GM08714 (cell line): ENCODE measurements at regions not wholly inside any gene's neighbourhood (a gene's known extent, or its start where the extent isn't known, plus 50 kb on each side); places are given as distances from the start of the nearest gene placed in this dataset.

Experiments used
- H3K4me3 ChIP-seq: fragments of 200-500 bp; sonication (Bioruptor generic); 2 replicates; pipeline ENCODE4 v1.5.1; 2014; ENCODE audit warnings: mild to moderate bottlenecking, low read length, inconsistent platforms
- ZNF274 ChIP-seq: IDR thresholded peaks from 2 replicates; pipeline ENCODE4 v1.6.1; 2012; ENCODE audit warnings: mild to moderate bottlenecking, low read depth, low read length

- TF ChIP-seq ZNF274 = no peak
- H3K4me3 ChIP-seq = no peak overlapping the region
Observed at GRCh38 chr21:27700974-27701614, 734.2 kb upstream of the ADAMTS5 start.

DNA sequence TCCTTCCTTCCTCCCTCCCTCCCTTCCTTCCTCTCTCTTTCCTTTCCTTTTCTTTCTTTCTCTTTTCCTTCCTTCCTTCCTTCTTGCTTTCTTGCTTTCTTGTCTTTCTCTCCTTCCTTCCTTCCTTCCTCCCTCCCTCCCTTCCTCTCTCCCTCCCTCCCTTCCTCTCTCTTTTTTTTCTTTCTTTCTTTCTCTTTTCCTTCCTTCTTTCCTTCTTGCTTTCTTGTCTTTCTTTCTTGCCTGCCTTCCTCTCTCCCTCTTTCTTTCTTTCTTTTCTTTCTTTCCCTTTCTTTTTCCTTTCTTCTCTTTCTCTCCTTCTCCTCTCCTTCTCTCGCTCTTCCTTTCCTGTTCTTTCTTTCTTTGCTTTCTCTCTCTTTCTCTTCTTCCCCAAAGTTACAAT, 728.4 kb upstream of the ADAMTS5 start:
- H3K4me3 ChIP-seq = no peak overlapping the region
- TF ChIP-seq ZNF274 = no peak

DNA sequence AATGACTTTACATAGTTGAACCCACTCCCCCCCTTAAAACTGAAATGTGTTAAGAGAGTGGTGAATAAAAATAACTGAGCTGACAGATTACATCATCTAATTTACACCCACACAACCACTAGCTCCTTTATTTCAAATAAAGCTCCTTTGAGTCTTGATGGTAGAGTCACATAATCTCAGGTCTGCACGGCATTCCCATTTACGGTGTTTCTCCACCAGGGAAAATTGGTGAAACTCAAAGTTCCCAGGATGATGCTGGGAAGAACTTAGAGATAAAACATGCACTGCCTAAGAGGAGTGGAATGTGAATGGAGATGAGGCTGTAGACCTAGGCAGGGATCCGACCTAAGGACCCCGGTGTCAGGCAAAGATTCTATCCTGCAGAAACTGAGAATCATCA, 727.8 kb upstream of the ADAMTS5 start:
- TF ChIP-seq ZNF274 = no peak
- no peak overlapping the region for H3K4me3 ChIP-seq

- no peak overlapping the region for H3K4me3 ChIP-seq
- no peak for TF ChIP-seq ZNF274
Observed at GRCh38 chr21:27693376-27693775, 726.5 kb upstream of the ADAMTS5 start.

- TF ChIP-seq ZNF274 = no peak
- H3K4me3 ChIP-seq = no peak overlapping the region
Observed at GRCh38 chr21:27691516-27691915, 724.6 kb upstream of the ADAMTS5 start.

DNA sequence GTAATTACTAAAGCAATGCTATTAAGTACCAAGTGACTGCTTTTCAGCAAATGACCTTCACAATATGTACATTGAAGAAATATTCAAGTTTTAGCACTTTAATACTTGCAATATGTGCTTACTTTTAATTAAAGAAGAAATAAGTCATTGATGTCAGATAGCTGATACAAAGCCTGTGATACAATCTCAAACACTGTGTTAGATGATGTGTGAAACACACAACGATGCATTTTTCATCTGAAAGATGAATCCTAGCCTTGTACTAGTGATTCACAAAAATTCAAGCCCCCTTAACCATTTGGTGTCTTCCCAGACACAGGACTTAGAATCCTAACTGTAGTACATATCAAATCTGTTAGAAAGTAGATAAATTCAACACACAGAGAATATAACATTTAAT, 724.1 kb upstream of the ADAMTS5 start:
- no peak overlapping the region for H3K4me3 ChIP-seq
- no peak for TF ChIP-seq ZNF274

DNA sequence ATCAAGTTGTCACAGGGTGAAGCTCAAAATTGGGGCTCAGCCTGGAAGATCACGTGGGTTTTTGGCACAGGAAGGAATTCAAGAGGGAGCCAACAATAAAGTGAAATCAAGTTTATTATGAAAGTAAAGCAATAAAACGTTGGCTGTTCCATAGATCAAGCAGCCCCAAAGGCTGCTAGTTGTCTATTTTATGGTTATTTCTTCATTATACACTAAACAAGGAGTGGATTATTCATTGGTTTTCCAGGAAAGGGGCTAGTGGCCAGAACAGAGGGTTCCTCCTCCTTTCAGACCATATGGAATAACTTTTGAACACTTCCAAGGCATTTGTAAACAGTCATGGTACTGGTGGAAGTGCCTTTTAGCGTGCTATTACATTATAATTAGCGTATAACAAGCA, 723.5 kb upstream of the ADAMTS5 start:
- no peak overlapping the region for H3K4me3 ChIP-seq
- TF ChIP-seq ZNF274 = no peak

GRCh38 chr21:27688773-27689172, 721.9 kb upstream of the ADAMTS5 start:
- TF ChIP-seq ZNF274 = no peak

DNA sequence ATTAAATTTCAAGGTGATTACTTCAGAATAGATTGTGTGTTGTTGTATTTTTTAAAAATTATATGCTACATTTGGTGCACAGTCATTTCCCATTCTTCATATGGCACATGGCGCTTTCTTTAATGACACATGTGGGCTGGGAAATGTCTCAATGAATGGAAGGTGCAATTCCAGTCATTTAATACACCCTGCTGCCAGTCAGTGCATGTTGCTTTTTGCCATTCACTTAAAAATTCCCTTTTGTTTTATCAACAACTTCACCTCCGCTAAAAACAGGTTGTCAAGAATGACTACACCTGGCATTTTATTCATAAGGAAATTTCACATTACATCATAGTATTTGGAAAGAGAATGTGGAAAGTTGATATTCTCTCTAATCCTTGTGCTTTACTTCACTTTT, 716.4 kb upstream of the ADAMTS5 start:
- H3K4me3 ChIP-seq = no peak overlapping the region
- TF ChIP-seq ZNF274 = no peak

More at GRCh38 chr21:27688773-27689172, 721.9 kb upstream of the ADAMTS5 start:
- H3K4me3 ChIP-seq = no peak overlapping the region

DNA sequence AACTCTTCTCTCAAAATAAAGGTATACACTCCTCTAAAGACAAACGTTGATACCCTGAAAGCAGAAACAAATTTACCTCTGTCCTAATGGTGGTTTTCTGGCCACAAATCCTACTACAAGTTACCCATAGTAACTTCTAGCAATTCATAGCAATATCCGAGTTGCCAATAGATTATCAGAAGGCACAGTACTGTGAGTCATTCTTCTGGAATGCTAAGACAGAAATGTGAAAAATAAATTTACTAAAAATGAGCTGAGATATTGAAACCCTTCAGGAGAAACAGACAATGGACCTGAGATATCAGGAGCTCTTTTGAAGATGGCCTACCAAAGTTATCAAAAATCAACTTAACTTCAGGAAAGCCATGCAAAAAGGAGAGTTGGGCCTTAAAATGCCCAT, 715.0 kb upstream of the ADAMTS5 start:
- no peak for TF ChIP-seq ZNF274
- H3K4me3 ChIP-seq = no peak overlapping the region

DNA sequence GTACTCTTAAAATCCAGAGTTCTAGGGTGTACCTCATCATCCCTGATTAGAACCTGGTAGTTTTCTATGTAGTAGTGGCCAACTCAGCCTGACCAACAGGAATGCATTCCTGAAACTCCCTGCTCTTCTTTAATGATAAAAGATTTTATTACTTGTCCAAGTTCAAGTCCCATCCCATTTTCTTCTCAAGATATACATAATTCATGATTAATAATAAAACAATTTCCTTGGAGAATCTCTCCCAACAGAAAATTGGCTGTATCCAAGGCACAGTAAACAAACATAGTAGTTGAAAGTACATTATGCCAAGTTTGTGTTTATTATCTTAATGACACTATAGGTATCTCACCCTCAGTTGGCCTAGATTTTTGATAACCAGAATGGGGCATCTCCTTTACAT, 714.1 kb upstream of the ADAMTS5 start:
- no peak for TF ChIP-seq ZNF274
- H3K4me3 ChIP-seq = no peak overlapping the region

GRCh38 chr21:27680181-27680580, 713.3 kb upstream of the ADAMTS5 start:
- no peak for TF ChIP-seq ZNF274
- H3K4me3 ChIP-seq = no peak overlapping the region

DNA sequence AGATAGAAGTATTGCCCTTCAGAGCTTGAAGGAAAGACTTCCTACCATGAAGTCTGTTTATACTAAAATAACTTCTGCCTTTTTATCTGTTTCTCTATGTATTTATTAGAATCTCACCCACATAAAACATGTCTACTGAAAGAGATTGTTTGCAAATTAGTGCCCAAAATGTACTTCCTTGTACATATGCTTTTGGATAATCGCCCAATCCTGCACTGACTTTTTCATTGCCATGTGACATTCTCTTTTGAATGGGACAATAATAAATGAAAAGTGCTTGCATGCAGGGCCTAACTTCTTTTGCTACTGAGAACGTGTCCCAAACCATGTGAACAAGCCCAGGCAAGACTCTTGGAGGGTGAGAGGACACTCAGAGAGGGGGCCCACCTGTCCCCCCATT, 711.6 kb upstream of the ADAMTS5 start:
- H3K4me3 ChIP-seq = no peak overlapping the region
- TF ChIP-seq ZNF274 = no peak

- no peak overlapping the region for H3K4me3 ChIP-seq
- TF ChIP-seq ZNF274 = no peak
Observed at GRCh38 chr21:27677546-27677945, 710.7 kb upstream of the ADAMTS5 start.

- TF ChIP-seq ZNF274 = no peak
- H3K4me3 ChIP-seq = no peak overlapping the region
Observed at GRCh38 chr21:27675306-27675705, 708.4 kb upstream of the ADAMTS5 start.

DNA sequence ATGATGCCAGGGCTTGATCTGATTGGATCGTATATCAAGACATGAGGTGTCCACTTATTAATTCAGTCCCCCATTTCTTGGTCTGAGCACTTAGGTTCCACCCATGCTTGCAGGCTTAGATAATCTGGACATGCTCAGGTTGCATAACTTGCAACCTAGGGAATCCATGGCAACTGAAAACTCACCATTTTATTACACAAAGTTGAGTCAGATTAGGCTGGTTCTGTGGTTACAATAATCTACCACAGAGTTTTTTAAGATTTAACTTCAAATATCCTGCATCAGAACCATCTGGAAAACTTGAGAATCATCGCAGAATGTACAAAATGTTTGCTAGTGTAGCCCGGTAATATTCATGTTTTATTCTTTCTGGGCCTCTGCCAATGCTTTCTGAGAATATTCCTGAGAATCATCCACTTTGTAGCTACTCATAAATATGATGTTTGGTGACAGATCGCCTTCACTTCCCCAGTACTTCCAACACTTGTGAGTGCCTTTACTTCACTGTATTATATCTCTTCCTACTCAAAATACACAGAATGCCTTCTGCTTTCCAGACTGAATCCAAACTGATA, 707.2 kb upstream of the ADAMTS5 start:
- no peak overlapping the region for H3K4me3 ChIP-seq
- TF ChIP-seq ZNF274 = no peak
